ENCODE measurements at regions not wholly inside any gene's neighbourhood (a gene's known extent, or its start where the extent isn't known, plus 50 kb on each side); places are given as distances from the start of the nearest gene placed in this dataset.

- no peak for TF ChIP-seq GATA2 (IDR thresholded peaks at IDR 0.05; ENCODE audit: low read depth, low read length)
- TF ChIP-seq GATA3 (IDR thresholded peaks at IDR 0.05; ENCODE audit: low read depth, low read length) = no peak
Measured at GRCh38 chr4:29046781-29047180, 1673.4 kb upstream of the PCDH7 start.

Data from SH-SY5Y (cell line).